Endothelial cell of umbilical vein (primary cell): ENCODE measurements at regions not wholly inside any gene's neighbourhood (a gene's known extent, or its start where the extent isn't known, plus 50 kb on each side); places are given as distances from the start of the nearest gene placed in this dataset.

Experiments
- BruUV-seq: library from RNA; stranded (reverse); fragments of 400-500 nt; replicated peaks from 2 replicates; lab custom pipeline; 2021; lab: Mats Ljungman, UMichigan
- CTCF ChIA-PET: fragments of 300-600, 350-600 bp; sonication (Branson Sonifier 250); formaldehyde crosslinking; loops from one replicate; lab custom pipeline; 2021; ENCODE audit warnings: antibody characterized with exemption, inconsistent platforms; lab: Charles Lee
- POLR2A ChIA-PET: fragments of 300-600, 350-600 bp; sonication (Branson Sonifier 250); formaldehyde crosslinking; loops from one replicate; lab custom pipeline; 2021; ENCODE audit warnings: antibody characterized with exemption, inconsistent platforms; lab: Charles Lee
- DNase-seq: peaks from one replicate; pipeline ENCODE4 v3.0.0-alpha.2; 2011; ENCODE audit warnings: low read depth, low spot score
- FAIRE-seq: peaks from 2 replicates; lab custom pipeline; 2011; peaks lifted over from hg19 to GRCh38; lab: Jason Lieb, UNC
- H2AFZ ChIP-seq: 2 replicates; pipeline ENCODE4 v1.6.0; 2012; ENCODE audit warnings: low read depth, low read length, control low read depth, inconsistent platforms
- H3K27ac ChIP-seq: 2 replicates; pipeline ENCODE4 v1.5.1; 2011; ENCODE audit warnings: low read depth, mild to moderate bottlenecking, control low read depth, low read length, moderate library complexity; ENCODE audit not compliant: insufficient read depth
- H3K27me3 ChIP-seq, 2 experiments: 2 replicates each; pipeline versions ENCODE4 v1.6.0 to v1.6.1; 2011; ENCODE audit warnings: low read length in 2 of 2, mixed read lengths in 1 of 2; ENCODE audit not compliant: control insufficient read depth in 2 of 2, insufficient read depth in 2 of 2
- H3K36me3 ChIP-seq, 2 experiments: 2 replicates in 1 of 2; 3 replicates in 1 of 2; pipeline ENCODE4 v1.5.1; 2011; ENCODE audit warnings: low read length in 2 of 2, mild to moderate bottlenecking in 1 of 2, moderate library complexity in 1 of 2; ENCODE audit not compliant: control insufficient read depth in 2 of 2, insufficient read depth in 2 of 2; ENCODE audit errors: extremely low read depth in 1 of 2
- H3K4me1 ChIP-seq: 3 replicates; pipeline ENCODE4 v1.5.1; 2011; ENCODE audit warnings: mild to moderate bottlenecking, low read length; ENCODE audit not compliant: control insufficient read depth, insufficient read depth; ENCODE audit errors: extremely low read depth
- H3K4me2 ChIP-seq: 2 replicates; pipeline ENCODE4 v1.6.1; 2011; ENCODE audit warnings: low read length, control low read depth, mixed read lengths; ENCODE audit not compliant: insufficient read depth
- H3K4me3 ChIP-seq, 3 experiments: fragments of 200-600 bp in 1 of 3; sonication (generic), shearing (Covaris generic) in 1 of 3; replicated peaks in 1 of 3; 2 replicates each; pipeline ENCODE4 v1.5.1; 2011 to 2016; ENCODE audit warnings: control low read depth in 3 of 3, low read length in 3 of 3, mild to moderate bottlenecking in 2 of 3, inconsistent platforms in 1 of 3, low read depth in 1 of 3, moderate library complexity in 1 of 3; ENCODE audit not compliant: insufficient read depth in 1 of 3
- H3K79me2 ChIP-seq: 2 replicates; pipeline ENCODE4 v1.6.0; 2012; ENCODE audit warnings: low read length, inconsistent platforms; ENCODE audit not compliant: control insufficient read depth, insufficient read depth
- H3K9ac ChIP-seq: replicated peaks from 2 replicates; pipeline ENCODE3; 2011; ENCODE audit warnings: low read length, control low read depth; ENCODE audit not compliant: insufficient read depth; ENCODE audit errors: extremely low read depth
- H3K9me1 ChIP-seq: replicated peaks from 3 replicates; pipeline ENCODE4 v1.6.0; 2011; ENCODE audit warnings: mild to moderate bottlenecking, low read length; ENCODE audit not compliant: control insufficient read depth, insufficient read depth; ENCODE audit errors: extremely low read depth
- H3K9me3 ChIP-seq: replicated peaks from 2 replicates; pipeline ENCODE4 v1.5.1; 2012; ENCODE audit warnings: low read length, inconsistent platforms; ENCODE audit not compliant: control insufficient read depth, insufficient read depth
- H4K20me1 ChIP-seq: replicated peaks from 2 replicates; pipeline ENCODE3; 2011; ENCODE audit warnings: mild to moderate bottlenecking, low read length; ENCODE audit not compliant: control insufficient read depth, insufficient read depth; ENCODE audit errors: extremely low read depth
- EZH2 ChIP-seq: IDR thresholded peaks from 2 replicates; pipeline ENCODE4 v1.6.1; 2012; ENCODE audit warnings: borderline replicate concordance, low read depth, mild to moderate bottlenecking, moderate library complexity, low read length, inconsistent platforms; ENCODE audit not compliant: severe bottlenecking
- FOS ChIP-seq: IDR thresholded peaks from 2 replicates; pipeline ENCODE4 v1.6.1; 2011; ENCODE audit warnings: mild to moderate bottlenecking, low read length, moderate library complexity, borderline replicate concordance; ENCODE audit not compliant: insufficient read depth
- GATA2 ChIP-seq: IDR thresholded peaks from 2 replicates; pipeline ENCODE4 v1.7.0; 2011; ENCODE audit warnings: low read depth, mild to moderate bottlenecking, moderate library complexity, mixed read lengths, low read length; ENCODE audit not compliant: insufficient read length, insufficient read depth
- JUN ChIP-seq: IDR thresholded peaks from 2 replicates; pipeline ENCODE4 v1.6.1; 2011; ENCODE audit warnings: borderline replicate concordance, low read depth; ENCODE audit not compliant: insufficient read length, insufficient read depth
- MYC ChIP-seq: IDR thresholded peaks from one replicate; pipeline ENCODE4 v1.6.1; 2011; ENCODE audit warnings: mild to moderate bottlenecking, low read depth, low read length
- POLR2A ChIP-seq: IDR thresholded peaks from 2 replicates; pipeline ENCODE4 v1.6.1; 2012; ENCODE audit warnings: low read depth, mild to moderate bottlenecking, control low read depth, low read length
- POLR2AphosphoS5 ChIP-seq: IDR thresholded peaks from 2 replicates; pipeline ENCODE4 v1.6.1; 2012; ENCODE audit warnings: low read depth, mild to moderate bottlenecking, control low read depth, low read length, moderate library complexity; ENCODE audit not compliant: insufficient read depth
- dilution Hi-C: fragments of 300-500 bp; cut with MboI; formaldehyde crosslinking; loops from one replicate; pipeline ENCODE4 v1.15.0; 2019; ENCODE audit warnings: low sequenced_read_pairs; ENCODE audit not compliant: extremely low pct_ligation_motif_present
- intact Hi-C: fragments of 100-400 bp; cut with micrococcal nuclease; formaldehyde crosslinking; loops from one replicate; pipeline ENCODE4 v1.10.0; 2022
- TF ChIP-seq, protein P1 (sequence below), 2 donors: IDR thresholded peaks; 1 replicate in 1 of 2; 2 replicates in 1 of 2; pipeline ENCODE4 v1.5.1; 2011; ENCODE audit warnings: low read length in 2 of 2, mild to moderate bottlenecking in 2 of 2, moderate library complexity in 2 of 2, control low read depth in 1 of 2, inconsistent platforms in 1 of 2, low read depth in 1 of 2; ENCODE audit not compliant: insufficient read depth in 1 of 2; ENCODE audit errors: extremely low read depth in 1 of 2
- TF ChIP-seq, protein P2 (sequence below): IDR thresholded peaks from 2 replicates; pipeline ENCODE4 v1.6.1; 2011; ENCODE audit not compliant: insufficient read depth, insufficient read length

DNA sequence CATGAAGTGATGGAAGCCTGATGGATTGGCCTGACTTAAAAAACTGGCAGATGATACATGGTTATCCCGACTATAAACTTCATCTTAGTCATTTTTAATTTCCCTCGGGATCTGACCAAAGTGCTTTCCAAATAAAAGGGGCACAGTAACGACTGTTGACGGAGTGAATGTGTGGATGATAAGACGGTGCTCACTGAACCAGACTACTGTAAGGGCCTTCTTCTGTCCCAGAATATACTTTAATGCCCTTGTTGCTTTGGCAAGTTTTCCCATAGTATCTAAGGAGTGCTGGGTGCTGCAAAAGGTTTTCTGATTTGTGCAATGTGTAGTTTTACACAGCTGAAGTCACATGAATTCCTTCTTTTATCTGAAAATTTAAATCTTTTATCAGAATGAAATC, 373.5 kb downstream of the DSEL start:
- H2AFZ ChIP-seq = no peak overlapping the region
- no peaks in the 10 kb centered on the region for H3K36me3 ChIP-seq
- no TSS peak for BruUV-seq
- FAIRE-seq (no peak), DNase-seq (no peak)
- H3K4me1 ChIP-seq = no peaks in the 10 kb centered on the region
- TF ChIP-seq JUN (no peak), MYC (no peak), POLR2AphosphoS5 (no peak)
- TF ChIP-seq, protein P1, sequence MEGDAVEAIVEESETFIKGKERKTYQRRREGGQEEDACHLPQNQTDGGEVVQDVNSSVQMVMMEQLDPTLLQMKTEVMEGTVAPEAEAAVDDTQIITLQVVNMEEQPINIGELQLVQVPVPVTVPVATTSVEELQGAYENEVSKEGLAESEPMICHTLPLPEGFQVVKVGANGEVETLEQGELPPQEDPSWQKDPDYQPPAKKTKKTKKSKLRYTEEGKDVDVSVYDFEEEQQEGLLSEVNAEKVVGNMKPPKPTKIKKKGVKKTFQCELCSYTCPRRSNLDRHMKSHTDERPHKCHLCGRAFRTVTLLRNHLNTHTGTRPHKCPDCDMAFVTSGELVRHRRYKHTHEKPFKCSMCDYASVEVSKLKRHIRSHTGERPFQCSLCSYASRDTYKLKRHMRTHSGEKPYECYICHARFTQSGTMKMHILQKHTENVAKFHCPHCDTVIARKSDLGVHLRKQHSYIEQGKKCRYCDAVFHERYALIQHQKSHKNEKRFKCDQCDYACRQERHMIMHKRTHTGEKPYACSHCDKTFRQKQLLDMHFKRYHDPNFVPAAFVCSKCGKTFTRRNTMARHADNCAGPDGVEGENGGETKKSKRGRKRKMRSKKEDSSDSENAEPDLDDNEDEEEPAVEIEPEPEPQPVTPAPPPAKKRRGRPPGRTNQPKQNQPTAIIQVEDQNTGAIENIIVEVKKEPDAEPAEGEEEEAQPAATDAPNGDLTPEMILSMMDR (IDR thresholded peaks at IDR 0.05; ENCODE audit: extremely low read depth in 1 of 2, insufficient read depth in 1 of 2, low read depth in 1 of 2, low read length in 2 of 2) = no peak
- TF ChIP-seq, protein P2, sequence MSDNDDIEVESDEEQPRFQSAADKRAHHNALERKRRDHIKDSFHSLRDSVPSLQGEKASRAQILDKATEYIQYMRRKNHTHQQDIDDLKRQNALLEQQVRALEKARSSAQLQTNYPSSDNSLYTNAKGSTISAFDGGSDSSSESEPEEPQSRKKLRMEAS = no peak
- H3K9ac ChIP-seq = no peak overlapping the region
- no peak overlapping the region for H3K4me3 ChIP-seq
- no peak overlapping the region for H3K4me2 ChIP-seq
- H3K27me3 ChIP-seq = no peaks in the 10 kb centered on the region
- intact Hi-C loops (no loop called here), dilution Hi-C loops (no loop called here)
- H4K20me1 ChIP-seq = no peaks in the 10 kb centered on the region
- H3K79me2 ChIP-seq = no peaks in the 10 kb centered on the region
- H3K27ac ChIP-seq = no peak overlapping the region
- ChIA-PET POLR2A (no interaction called here), CTCF (no interaction called here)
- no peaks in the 10 kb centered on the region for H3K9me1 ChIP-seq
- H3K9me3 ChIP-seq = no peaks in the 10 kb centered on the region

DNA sequence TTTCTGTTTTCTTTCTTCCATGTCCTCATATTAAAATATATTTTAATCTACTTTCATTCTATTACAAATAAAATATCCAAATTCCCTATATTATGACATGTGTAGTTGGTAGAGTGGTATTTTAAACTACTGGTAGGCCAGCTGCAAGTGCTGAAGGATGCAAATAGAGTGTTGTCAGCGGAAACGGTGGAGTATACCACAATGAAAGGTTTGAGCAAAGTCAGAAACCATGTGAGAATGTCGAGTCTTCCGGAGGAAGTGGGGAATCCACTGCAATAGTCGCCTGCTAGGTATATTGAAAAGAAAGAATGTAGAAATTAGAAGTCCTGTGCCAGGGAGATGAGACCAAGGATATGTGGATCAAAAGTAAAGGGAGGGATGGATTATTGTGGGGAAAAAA, 373.9 kb downstream of the DSEL start:
- H3K9me3 ChIP-seq = no peaks in the 10 kb centered on the region

More for the DNA sequence above, 373.9 kb downstream of the DSEL start:
- CTCF ChIA-PET = no interaction called here
- H3K4me3 ChIP-seq = no peak overlapping the region
- H3K36me3 ChIP-seq = no peaks in the 10 kb centered on the region
- no peak for DNase-seq
- H3K27ac ChIP-seq = no peak overlapping the region
- no peak overlapping the region for H3K9ac ChIP-seq
- intact Hi-C loops (no loop called here), dilution Hi-C loops (no loop called here)
- H3K4me1 ChIP-seq = no peaks in the 10 kb centered on the region
- FAIRE-seq = no peak
- no peaks in the 10 kb centered on the region for H3K9me1 ChIP-seq
- H3K79me2 ChIP-seq = no peaks in the 10 kb centered on the region
- H2AFZ ChIP-seq = no peak overlapping the region
- no peak overlapping the region for H3K4me2 ChIP-seq
- no peaks in the 10 kb centered on the region for H4K20me1 ChIP-seq
- no peaks in the 10 kb centered on the region for H3K27me3 ChIP-seq
- POLR2A ChIA-PET = no interaction called here
- TF ChIP-seq EZH2 (no peak), JUN (no peak), POLR2AphosphoS5 (no peak), MYC (no peak), POLR2A (no peak), FOS (no peak), GATA2 (no peak)
- TF ChIP-seq, protein P1 (IDR thresholded peaks at IDR 0.05; ENCODE audit: extremely low read depth in 1 of 2, insufficient read depth in 1 of 2, low read depth in 1 of 2, low read length in 2 of 2) = no peak
- TF ChIP-seq, protein P2 = no peak
- no TSS peak for BruUV-seq
